Gastrocnemius medialis (tissue), 4 donors: ENCODE measurements at regions not wholly inside any gene's neighbourhood (a gene's known extent, or its start where the extent isn't known, plus 50 kb on each side); places are given as distances from the start of the nearest gene placed in this dataset.

Experiments used
- POLR2A ChIP-seq, 2 donors: fragments of 450-650 bp; IDR thresholded peaks; one replicate each; pipeline ENCODE4 v1.6.1; 2017; ENCODE audit warnings: antibody characterized with exemption in 2 of 2, mild to moderate bottlenecking in 2 of 2, moderate library complexity in 2 of 2
- TF ChIP-seq, protein P1 (sequence below), 5 experiments: fragments of 450-650 bp in 3 of 5; fragments of 200-600 bp in 2 of 5; sonication (generic) in 2 of 5; IDR thresholded peaks in 4 of 5; conservative IDR thresholded peaks in 1 of 5; 1 replicate in 4 of 5; 2 replicates in 1 of 5; pipeline ENCODE4 v1.5.1; 2016 to 2019; ENCODE audit warnings: antibody characterized with exemption in 5 of 5, mild to moderate bottlenecking in 3 of 5, moderate library complexity in 3 of 5

DNA sequence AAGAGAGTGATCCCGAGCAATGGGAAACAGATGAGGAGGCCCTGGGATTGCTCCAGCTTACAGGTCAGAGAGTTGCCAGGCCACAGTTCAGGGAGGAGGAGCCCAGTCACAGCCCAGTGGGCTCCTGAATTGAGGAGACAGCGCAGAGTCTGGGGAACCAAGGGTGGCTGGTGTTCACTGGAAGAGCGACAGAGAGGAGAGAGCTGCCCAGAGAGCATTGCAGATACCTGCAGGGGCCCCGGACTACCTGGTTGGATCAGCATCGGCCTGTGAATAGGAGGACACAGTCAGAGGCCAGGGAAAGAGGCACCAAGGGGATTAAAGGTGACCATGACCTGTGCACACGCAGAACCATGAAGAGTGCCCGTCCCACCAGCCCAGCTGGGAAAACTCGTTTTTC, 648.6 kb downstream of the TBC1D22A start:
- no peak for TF ChIP-seq POLR2A (IDR thresholded peaks at IDR 0.05)
- TF ChIP-seq, protein P1, sequence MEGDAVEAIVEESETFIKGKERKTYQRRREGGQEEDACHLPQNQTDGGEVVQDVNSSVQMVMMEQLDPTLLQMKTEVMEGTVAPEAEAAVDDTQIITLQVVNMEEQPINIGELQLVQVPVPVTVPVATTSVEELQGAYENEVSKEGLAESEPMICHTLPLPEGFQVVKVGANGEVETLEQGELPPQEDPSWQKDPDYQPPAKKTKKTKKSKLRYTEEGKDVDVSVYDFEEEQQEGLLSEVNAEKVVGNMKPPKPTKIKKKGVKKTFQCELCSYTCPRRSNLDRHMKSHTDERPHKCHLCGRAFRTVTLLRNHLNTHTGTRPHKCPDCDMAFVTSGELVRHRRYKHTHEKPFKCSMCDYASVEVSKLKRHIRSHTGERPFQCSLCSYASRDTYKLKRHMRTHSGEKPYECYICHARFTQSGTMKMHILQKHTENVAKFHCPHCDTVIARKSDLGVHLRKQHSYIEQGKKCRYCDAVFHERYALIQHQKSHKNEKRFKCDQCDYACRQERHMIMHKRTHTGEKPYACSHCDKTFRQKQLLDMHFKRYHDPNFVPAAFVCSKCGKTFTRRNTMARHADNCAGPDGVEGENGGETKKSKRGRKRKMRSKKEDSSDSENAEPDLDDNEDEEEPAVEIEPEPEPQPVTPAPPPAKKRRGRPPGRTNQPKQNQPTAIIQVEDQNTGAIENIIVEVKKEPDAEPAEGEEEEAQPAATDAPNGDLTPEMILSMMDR (IDR thresholded peaks at IDR 0.05 in 4 of 5, conservative IDR thresholded peaks at IDR 0.05 in 1 of 5), result no peak
